GM19239 (cell line): ENCODE measurements at regions not wholly inside any gene's neighbourhood (a gene's known extent, or its start where the extent isn't known, plus 50 kb on each side); places are given as distances from the start of the nearest gene placed in this dataset.
A peak's percentile ranks its signal among the peaks of the same experiment; 100 is the strongest.

ENCODE experiments used
- DNase-seq: peaks from one replicate; pipeline ENCODE4 v3.0.0; 2011; ENCODE audit warnings: low spot score; ENCODE audit not compliant: insufficient read length
- FAIRE-seq: peaks from 2 replicates; lab custom pipeline; 2011; peaks lifted over from hg19 to GRCh38; lab: Jason Lieb, UNC

DNA sequence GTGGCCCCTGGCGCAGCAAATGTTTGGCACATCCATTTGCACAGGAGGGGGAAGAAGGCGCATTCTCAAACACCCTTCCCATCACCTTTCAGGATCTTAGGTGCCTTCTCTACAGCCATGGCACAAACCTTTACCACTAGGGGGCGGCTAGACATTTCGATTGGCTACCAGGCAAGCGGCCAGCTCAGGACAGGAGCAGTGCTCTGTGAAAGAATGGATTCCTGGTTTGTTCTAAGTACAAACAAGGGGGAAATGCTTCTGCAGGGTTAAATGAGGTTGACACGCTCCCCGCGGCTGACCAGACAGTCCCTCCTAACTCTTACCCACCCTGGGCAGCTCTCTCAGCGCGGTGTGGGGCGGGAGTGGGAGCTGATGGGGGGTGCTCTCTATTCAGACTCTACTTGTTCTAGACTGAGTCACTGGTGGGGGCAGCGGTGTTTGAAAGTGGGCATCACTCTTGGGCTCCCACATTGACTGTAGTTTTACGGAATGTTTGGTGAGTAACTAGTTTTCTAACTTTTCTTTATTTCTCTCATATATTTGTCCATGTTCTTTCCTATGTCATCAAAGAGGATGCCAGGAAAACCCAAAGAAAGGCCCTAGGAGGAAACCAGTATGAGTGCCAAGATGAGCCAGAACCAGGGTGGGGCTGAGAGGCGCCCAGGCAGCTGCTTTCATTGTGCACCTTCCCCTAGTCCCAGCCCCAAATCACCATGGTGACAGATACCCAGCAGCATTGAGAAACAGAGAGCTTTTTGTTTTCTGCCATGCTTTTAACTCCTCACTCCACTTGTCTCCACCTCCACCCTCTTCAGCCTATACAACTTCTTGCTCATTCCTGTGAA is 61.4 kb upstream of the GPR158 start:
- FAIRE-seq (peak; percentile 85), DNase-seq (peak; percentile 27)

GRCh38 chr10:25114036-25114411 is 60.8 kb upstream of the GPR158 start:
- FAIRE-seq (no peak), DNase-seq (no peak)

DNA sequence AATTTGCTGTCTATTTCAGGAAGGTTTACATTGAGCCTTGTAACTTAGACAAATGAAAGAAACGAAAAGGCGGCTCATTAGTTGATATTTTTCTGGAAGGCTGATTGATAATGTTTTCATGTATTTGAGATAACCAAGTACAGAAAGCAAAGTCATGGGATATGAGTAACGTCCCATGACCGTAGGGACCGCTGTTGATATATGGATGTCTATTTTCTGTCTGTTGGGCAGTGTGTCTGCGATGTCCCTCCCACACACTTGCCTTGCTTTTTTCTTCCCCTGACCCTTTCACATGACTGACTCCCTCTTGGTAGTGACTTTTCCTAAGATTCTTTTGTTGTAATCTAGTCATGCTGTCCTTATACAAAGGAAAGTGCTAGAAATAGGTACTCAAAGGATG is 57.0 kb upstream of the GPR158 start:
- DNase-seq (no peak), FAIRE-seq (no peak)

- DNase-seq (no peak), FAIRE-seq (no peak)
Observed at GRCh38 chr10:25120188-25120587, 54.6 kb upstream of the GPR158 start.
